ENCODE measurements at regions not wholly inside any gene's neighbourhood (a gene's known extent, or its start where the extent isn't known, plus 50 kb on each side); places are given as distances from the start of the nearest gene placed in this dataset.

GRCh38 chr1:14057640-14058039 lies 357.7 kb downstream of the PRDM2 start:
- Mint-ChIP-seq H3K4me3 (no peak overlapping the region), H3K9me3 (peaks cover 12% of the 10 kb centered on the region), H3K4me1 (0 out of 2 replicates have a peak, but pooled peaks cover 3% of the 10 kb centered on the region), H3K27me3 (ENCODE audit: low read depth) (peaks cover 39% of the 10 kb centered on the region), H3K27ac (no peak overlapping the region), H3K36me3 (no peaks in the 10 kb centered on the region)
- TF ChIP-seq, protein P1, sequence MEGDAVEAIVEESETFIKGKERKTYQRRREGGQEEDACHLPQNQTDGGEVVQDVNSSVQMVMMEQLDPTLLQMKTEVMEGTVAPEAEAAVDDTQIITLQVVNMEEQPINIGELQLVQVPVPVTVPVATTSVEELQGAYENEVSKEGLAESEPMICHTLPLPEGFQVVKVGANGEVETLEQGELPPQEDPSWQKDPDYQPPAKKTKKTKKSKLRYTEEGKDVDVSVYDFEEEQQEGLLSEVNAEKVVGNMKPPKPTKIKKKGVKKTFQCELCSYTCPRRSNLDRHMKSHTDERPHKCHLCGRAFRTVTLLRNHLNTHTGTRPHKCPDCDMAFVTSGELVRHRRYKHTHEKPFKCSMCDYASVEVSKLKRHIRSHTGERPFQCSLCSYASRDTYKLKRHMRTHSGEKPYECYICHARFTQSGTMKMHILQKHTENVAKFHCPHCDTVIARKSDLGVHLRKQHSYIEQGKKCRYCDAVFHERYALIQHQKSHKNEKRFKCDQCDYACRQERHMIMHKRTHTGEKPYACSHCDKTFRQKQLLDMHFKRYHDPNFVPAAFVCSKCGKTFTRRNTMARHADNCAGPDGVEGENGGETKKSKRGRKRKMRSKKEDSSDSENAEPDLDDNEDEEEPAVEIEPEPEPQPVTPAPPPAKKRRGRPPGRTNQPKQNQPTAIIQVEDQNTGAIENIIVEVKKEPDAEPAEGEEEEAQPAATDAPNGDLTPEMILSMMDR (IDR thresholded peaks at IDR 0.05): no peak
- TF ChIP-seq, protein P2, sequence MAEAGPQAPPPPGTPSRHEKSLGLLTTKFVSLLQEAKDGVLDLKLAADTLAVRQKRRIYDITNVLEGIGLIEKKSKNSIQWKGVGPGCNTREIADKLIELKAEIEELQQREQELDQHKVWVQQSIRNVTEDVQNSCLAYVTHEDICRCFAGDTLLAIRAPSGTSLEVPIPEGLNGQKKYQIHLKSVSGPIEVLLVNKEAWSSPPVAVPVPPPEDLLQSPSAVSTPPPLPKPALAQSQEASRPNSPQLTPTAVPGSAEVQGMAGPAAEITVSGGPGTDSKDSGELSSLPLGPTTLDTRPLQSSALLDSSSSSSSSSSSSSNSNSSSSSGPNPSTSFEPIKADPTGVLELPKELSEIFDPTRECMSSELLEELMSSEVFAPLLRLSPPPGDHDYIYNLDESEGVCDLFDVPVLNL (CRISPR knock-in tag; IDR thresholded peaks at IDR 0.05; ENCODE audit: borderline replicate concordance, low read depth): no peak
- TF ChIP-seq ELF4 (CRISPR knock-in tag; IDR thresholded peaks at IDR 0.05; ENCODE audit: low read depth): no peak
- TF ChIP-seq NR3C1 (CRISPR knock-in tag; conservative IDR thresholded peaks at IDR 0.05; ENCODE audit: low read depth): no peak
- DNase-seq (ENCODE audit: low spot score): no peak
- CTCF ChIA-PET: no interaction called here
- POLR2A ChIA-PET: no interaction called here
- no peak for ATAC-seq

GRCh38 chr1:14061204-14061603 lies 361.2 kb downstream of the PRDM2 start:
- ChIA-PET CTCF (interaction anchor here (1.6 kb wide), 1 partner anchor 10 kb away, joined by 4 read pairs; no protein-coding TSS in a partner anchor), POLR2A (no interaction called here)
- DNase-seq (ENCODE audit: low spot score): no peak
- Mint-ChIP-seq H3K4me1 (peaks cover 9% of the 10 kb centered on the region), H3K36me3 (no peaks in the 10 kb centered on the region), H3K27me3 (ENCODE audit: low read depth) (peaks cover 35% of the 10 kb centered on the region), H3K27ac (no peak overlapping the region), H3K4me3 (no peak overlapping the region), H3K9me3 (peaks cover 12% of the 10 kb centered on the region)
- TF ChIP-seq, protein P3, sequence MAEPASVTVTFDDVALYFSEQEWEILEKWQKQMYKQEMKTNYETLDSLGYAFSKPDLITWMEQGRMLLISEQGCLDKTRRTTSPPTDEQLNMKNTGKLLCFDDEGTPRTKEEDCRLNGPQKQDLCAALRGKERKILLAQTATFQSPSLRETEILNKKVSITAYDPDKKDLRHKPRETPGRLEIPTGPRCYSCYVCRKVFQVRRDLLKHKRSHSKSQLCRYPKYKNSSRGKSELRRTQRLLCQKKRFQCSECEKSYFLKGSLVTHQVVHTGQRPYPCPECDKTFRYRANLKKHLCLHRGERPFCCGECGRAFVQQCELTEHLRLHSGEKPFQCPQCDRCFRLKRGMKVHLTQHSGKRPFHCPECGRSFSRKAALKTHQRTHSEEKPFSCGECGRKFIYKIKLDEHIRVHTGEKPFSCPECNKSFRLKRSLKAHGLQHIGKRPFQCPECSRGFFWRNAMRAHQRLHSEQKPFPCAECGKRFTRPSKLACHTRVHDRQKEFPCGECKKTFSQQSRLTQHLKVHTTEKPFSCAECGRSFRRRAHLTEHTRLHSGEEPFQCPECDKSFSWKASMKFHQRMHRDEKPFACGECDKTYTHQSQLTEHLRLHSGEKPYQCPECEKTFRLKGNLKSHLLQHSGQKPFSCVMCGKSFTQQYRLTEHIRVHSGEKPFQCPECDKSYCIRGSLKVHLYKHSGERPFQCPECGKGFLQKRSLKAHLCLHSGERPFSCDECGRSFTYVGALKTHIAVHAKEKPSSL (CRISPR knock-in tag; conservative IDR thresholded peaks at IDR 0.05): no peak
- no peak for TF ChIP-seq ZNF138 (CRISPR knock-in tag; conservative IDR thresholded peaks at IDR 0.05)
- TF ChIP-seq CBFB (CRISPR knock-in tag; IDR thresholded peaks at IDR 0.05; ENCODE audit: low read depth): no peak
- no peak for TF ChIP-seq ZNF232 (CRISPR knock-in tag; IDR thresholded peaks at IDR 0.05)
- TF ChIP-seq, protein P4, sequence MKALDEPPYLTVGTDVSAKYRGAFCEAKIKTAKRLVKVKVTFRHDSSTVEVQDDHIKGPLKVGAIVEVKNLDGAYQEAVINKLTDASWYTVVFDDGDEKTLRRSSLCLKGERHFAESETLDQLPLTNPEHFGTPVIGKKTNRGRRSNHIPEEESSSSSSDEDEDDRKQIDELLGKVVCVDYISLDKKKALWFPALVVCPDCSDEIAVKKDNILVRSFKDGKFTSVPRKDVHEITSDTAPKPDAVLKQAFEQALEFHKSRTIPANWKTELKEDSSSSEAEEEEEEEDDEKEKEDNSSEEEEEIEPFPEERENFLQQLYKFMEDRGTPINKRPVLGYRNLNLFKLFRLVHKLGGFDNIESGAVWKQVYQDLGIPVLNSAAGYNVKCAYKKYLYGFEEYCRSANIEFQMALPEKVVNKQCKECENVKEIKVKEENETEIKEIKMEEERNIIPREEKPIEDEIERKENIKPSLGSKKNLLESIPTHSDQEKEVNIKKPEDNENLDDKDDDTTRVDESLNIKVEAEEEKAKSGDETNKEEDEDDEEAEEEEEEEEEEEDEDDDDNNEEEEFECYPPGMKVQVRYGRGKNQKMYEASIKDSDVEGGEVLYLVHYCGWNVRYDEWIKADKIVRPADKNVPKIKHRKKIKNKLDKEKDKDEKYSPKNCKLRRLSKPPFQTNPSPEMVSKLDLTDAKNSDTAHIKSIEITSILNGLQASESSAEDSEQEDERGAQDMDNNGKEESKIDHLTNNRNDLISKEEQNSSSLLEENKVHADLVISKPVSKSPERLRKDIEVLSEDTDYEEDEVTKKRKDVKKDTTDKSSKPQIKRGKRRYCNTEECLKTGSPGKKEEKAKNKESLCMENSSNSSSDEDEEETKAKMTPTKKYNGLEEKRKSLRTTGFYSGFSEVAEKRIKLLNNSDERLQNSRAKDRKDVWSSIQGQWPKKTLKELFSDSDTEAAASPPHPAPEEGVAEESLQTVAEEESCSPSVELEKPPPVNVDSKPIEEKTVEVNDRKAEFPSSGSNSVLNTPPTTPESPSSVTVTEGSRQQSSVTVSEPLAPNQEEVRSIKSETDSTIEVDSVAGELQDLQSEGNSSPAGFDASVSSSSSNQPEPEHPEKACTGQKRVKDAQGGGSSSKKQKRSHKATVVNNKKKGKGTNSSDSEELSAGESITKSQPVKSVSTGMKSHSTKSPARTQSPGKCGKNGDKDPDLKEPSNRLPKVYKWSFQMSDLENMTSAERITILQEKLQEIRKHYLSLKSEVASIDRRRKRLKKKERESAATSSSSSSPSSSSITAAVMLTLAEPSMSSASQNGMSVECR (CRISPR knock-in tag; IDR thresholded peaks at IDR 0.05; ENCODE audit: borderline replicate concordance): no peak
- no peak for ATAC-seq

DNA sequence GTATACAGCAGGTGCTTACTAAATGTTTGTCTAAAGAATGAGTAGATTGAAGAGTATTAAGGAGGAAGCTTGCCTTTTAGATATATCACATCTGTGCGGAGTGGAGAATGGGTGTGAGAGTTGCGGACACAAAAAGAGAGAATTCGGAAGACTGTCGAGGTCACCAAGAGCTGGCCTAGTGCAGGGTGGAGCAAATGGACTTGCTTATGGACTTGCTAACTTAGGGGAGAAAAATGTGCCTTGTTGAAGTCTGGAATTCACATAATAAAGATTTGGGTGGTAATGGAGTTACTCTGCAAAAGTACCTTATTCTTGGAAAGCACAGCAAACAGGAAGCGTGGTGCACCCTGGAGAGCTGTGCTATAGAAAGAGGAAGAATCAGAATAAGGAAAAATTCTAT lies 361.7 kb downstream of the PRDM2 start:
- DNase-seq (ENCODE audit: low spot score) (no peak), ATAC-seq (no peak)
- Mint-ChIP-seq H3K36me3 (no peaks in the 10 kb centered on the region), H3K27ac (no peak overlapping the region), H3K9me3 (peaks cover 12% of the 10 kb centered on the region), H3K4me3 (no peak overlapping the region), H3K4me1 (peaks cover 9% of the 10 kb centered on the region), H3K27me3 (ENCODE audit: low read depth) (peaks cover 31% of the 10 kb centered on the region)
- ChIA-PET CTCF (interaction anchor here (1.6 kb wide), 1 partner anchor 9 kb away, joined by 4 read pairs; no protein-coding TSS in a partner anchor), POLR2A (no interaction called here)
- TF ChIP-seq MXD4 (CRISPR knock-in tag; IDR thresholded peaks at IDR 0.05; ENCODE audit: borderline replicate concordance) (no peak), ZNF263 (CRISPR knock-in tag; IDR thresholded peaks at IDR 0.05; ENCODE audit: low read depth) (no peak), CREM (CRISPR knock-in tag; IDR thresholded peaks at IDR 0.05) (no peak), IRF2 (CRISPR knock-in tag; IDR thresholded peaks at IDR 0.05; ENCODE audit: borderline replicate concordance, low read depth) (no peak), ATF6 (CRISPR knock-in tag; IDR thresholded peaks at IDR 0.05) (no peak), ZNF671 (CRISPR knock-in tag; IDR thresholded peaks at IDR 0.05) (no peak), ZNF121 (CRISPR knock-in tag; IDR thresholded peaks at IDR 0.05) (no peak)
- TF ChIP-seq, protein P5, sequence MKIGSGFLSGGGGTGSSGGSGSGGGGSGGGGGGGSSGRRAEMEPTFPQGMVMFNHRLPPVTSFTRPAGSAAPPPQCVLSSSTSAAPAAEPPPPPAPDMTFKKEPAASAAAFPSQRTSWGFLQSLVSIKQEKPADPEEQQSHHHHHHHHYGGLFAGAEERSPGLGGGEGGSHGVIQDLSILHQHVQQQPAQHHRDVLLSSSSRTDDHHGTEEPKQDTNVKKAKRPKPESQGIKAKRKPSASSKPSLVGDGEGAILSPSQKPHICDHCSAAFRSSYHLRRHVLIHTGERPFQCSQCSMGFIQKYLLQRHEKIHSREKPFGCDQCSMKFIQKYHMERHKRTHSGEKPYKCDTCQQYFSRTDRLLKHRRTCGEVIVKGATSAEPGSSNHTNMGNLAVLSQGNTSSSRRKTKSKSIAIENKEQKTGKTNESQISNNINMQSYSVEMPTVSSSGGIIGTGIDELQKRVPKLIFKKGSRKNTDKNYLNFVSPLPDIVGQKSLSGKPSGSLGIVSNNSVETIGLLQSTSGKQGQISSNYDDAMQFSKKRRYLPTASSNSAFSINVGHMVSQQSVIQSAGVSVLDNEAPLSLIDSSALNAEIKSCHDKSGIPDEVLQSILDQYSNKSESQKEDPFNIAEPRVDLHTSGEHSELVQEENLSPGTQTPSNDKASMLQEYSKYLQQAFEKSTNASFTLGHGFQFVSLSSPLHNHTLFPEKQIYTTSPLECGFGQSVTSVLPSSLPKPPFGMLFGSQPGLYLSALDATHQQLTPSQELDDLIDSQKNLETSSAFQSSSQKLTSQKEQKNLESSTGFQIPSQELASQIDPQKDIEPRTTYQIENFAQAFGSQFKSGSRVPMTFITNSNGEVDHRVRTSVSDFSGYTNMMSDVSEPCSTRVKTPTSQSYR (CRISPR knock-in tag; IDR thresholded peaks at IDR 0.05): no peak
